GM15510 (cell line): ENCODE measurements at regions not wholly inside any gene's neighbourhood (a gene's known extent, or its start where the extent isn't known, plus 50 kb on each side); places are given as distances from the start of the nearest gene placed in this dataset.

Experiments
- POLR2A ChIP-seq: IDR thresholded peaks from 3 replicates; pipeline ENCODE4 v1.6.1; 2011; ENCODE audit warnings: borderline replicate concordance; ENCODE audit not compliant: insufficient read length; ENCODE audit errors: extremely low read depth

DNA sequence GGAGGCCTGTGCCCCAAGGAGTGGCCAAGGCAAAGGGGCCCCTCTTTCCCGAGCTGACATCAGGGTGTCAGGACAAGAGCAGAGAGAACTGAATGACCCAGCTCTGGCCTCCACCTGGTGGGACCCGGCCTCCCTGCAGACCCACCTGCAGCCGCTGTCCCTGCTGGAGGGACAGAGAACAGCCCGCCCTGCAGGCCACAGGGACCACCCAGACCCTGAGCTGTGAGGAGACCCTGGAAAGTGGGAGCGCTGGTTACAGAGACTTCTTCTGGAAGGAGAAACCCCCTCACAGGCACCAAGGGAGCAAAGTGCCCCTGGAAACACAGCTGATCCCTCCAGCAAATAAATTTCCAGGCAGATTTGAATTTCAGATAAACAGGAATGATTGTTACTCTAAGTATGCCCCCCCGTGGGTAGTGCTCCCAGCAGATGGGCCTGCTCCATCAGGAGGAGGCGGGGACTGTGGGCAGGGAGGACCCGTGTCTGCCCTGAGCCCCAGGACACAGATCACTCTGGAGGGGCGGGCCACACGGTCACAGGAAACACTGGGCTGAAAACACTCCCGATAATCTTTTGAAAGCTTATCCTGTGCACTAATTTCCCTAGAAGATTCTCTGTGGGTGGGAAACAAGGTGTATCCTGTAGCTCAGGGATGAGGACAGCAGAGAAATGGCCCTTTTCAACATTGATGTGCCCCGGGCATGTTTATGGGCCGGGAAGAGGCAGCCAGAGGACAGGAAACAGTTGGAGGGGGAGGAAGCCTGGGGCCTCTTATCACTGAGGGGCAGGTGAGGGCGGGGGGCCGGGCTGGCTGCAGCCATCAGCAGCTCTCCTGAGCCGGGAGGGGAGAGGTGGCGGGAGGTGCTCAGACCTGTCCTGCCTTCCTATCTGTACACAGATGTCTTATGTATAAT, 276.0 kb downstream of the ADGRD1 start:
- TF ChIP-seq POLR2A = no peak

DNA sequence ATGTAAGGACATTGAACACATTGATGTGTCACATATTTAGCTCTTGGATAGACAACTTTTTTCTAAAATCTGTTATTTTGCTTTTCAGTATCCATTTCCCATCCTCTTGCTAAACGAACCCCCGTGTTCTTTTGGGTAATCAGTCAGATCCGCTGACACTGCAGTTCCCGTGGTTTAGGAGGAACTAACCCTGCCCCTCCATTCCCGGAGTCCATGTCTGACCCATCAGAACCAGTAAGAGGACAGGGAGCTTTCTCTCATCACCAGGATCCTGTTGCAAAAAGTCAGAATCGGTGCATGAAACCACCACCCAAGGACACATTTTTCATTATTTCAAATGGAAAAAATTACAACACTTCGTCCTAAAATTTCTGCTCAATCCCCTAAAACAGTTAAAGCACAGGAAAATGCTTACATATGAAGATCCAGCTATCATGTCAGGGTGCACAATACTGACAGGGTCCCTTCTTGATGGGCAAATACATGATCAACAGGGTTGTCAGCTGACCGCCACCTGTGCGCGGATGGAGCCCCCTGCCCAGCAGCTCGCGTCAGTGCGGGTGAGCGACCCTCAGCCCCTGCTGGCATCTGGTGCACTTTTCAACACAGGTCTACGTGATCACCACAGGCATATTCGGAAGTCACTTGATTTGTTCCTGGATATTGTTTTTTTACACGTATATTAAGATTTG, 276.8 kb downstream of the ADGRD1 start:
- TF ChIP-seq POLR2A = no peak

DNA sequence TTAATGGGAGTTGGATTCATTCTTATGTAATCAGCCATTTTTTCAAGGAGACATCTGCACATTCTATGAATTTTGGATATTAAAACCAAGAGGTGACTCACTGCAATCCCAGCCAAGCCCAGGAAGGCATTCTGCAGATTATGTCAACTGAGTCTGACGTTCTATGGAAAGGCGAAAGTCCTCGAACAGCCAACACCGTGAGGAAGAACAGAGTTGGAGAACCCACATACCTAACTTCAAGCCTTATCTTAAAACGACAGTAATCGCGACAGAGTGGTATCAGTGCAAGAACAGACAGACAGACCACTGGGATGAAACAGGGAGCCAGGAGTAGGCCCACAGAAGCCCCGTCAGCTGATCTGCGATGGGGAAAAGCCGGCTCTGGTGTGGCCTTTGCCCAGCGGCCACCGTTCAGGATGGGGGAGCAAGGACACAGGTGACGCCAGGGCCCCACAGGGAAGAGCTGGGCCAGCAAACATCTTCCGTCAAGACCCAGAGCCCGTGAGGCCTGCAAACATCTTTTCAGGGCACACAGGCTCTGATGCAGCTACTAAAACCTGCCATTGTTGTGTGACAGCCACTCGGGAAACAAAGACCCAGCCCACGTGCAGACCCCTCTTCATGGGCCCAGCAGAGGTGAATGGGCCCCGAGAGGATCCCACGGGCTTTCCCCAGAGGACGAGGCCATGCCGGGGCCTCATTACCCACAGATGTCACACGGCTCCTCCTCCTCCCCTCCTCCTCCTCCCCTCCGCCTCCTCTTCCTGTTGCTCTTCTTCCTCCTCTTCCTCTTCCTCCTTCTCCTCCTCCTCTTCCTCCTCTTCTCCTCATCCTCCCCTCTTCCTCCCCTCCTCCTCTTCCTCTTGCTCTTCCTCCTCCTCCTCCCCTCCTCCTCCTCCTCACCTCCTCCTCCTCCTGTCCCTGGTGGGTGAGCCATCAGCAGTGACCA, 277.6 kb downstream of the ADGRD1 start:
- no peak for TF ChIP-seq POLR2A

DNA sequence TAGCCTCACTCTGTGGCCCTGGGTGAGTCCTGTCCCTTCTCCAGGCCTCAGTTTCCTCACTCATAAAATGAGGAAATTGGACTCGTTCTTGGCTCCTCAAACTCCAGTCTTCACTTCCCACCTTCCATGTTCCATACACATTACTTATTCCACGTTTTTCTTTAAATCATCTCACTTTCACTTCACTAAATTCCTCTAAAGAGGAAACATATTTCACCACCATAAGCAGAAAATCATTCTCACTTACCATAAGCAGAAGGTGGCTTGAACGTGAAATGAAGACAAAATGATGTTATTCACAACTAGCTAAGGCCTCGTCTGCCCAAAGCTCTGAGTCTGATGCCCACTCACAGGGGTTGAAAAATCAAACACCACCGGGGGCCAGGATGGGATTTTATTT, 278.3 kb downstream of the ADGRD1 start:
- no peak for TF ChIP-seq POLR2A

DNA sequence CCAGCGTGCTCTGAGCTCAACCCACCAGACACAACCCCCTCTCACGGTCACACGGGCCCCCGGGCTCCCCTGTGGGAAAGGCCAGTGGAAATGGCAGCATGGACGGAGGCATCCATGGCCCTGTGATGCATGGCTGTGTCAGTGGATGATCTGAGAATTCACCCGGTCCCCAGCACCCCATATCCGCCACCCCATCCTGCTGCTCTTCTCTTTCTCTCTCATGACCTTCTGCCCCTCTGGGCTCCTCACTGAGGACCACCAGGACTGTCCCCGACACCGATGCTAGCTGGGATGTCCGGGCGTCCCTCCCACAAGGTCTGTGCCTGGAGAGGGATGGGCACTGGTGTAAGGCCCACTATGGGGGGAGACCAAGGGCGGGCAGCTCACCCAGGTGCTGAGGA, 282.2 kb downstream of the ADGRD1 start:
- TF ChIP-seq POLR2A = no peak

DNA sequence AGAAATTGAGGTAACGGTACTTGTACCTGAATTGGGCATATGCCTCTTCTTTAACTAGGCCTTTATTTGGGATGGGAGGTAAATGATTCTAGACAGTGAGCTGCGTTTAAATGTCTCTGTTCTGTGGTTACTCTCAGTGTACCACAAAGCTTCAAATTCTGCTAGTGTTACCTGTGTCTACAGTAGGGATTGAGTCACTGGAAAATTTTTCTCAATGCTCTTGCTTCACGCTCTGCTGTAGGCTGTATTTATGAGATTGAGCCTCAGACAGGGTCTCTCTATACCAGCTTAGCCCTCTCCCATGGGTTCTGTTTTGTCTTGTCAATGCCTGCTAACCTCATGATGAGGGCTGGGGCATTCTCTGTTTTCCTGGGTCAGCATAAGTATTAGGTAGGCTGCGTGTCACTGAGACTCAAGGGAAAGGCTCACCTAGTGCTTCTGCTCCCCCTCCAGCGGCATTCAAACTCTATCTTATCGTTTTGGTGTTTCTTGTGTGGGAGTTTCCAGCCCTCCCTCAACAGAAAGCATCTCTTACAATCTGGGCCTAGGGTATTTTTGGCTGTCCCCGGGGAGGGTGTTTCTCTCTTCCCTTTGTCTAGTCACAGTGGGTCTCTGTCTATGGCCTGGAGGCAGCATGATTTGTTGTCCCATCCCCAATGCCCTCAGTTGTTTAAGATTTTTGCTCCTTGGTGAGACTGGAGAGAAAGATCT, 285.8 kb downstream of the ADGRD1 start:
- no peak for TF ChIP-seq POLR2A

DNA sequence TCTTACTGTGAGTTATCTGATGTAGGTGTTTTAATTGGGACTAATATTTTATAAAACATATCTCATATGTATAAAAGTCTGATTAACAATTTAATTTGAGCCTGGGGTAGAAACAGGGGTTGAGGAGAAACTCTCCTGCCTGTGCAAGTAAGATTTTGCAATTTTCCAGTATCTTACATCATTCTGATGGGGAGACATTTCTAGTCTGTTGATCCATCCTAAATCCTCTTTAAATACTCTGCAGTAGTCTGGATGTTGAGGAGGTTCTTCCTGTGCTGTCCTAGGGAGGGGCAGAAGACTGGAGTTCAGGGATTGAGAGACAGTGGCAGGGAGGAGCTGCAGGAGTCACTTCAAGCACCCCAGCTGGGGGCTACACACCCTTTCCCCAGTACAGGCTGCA, 287.8 kb downstream of the ADGRD1 start:
- no peak for TF ChIP-seq POLR2A

DNA sequence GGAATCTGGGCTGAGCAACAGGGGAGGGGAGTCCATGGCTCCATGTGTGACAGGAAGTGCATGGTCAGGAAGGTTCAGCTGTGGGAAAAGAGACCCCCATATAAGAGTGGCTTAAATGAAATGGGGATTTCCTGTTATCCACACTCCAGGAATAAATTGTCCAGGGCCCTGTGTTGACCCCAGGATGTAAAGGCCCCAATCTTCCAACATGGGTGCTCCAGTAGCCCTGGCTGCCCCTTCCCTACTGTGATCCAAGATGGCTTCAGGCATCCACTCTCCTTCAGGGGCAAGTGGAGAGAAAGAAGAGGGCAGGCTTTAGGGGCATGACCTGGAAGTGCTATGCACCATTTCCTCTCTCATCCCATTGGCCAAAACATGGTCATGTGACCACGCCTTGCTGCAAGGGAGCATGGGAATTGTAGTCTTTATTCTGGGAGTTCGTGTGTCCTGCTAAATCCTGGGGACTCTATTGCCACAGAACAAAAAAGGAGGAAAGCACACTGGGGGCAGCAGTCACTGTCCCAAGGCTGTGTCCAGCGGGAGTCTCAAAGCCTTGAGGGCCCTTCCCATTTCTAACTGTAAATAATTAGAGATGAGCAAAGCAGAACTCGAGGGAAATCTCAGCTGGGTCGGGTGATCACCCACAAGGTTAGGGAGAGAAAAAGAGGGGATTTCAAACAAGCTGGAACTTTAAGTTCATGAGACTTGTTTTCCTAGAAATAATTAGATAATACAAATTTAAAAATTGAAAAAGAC, 289.2 kb downstream of the ADGRD1 start:
- TF ChIP-seq POLR2A = no peak

DNA sequence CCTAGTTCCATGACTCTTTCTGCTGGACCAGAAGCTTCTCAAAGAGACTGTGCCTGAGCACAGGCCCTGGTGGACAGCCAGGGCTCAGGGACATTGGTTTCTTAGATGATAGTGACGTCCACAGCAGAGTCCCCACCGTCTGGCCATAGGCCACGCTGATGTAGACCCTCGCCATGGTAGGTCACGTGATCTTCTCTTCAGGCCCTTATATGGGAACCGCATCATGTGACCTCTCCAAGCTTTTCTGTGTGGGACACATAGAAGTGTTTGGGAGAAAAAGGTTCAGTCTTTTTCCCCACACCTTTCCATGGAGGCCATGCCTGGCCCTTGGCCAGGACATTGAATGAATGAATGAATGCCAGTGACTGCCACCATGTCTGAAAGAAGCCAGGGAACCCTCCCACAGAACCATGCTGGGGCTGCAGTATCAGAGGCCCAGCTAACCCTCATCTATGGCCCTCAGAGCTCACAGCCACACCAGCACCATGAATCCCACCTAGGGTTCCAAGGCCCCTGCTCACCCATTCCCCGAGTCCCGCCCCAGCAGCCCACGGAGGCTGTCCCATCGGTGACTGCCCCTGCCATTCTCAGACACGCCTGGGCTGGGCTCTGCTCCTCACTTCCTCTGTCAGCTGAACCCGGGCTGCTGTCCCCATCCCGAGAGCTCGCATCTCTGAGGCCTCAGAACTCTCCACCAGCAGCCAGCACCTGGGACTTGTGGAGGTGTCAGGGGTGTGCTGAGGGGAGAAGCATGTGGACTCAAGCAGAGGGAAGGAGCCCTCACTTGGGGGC, 292.1 kb downstream of the ADGRD1 start:
- TF ChIP-seq POLR2A = no peak

DNA sequence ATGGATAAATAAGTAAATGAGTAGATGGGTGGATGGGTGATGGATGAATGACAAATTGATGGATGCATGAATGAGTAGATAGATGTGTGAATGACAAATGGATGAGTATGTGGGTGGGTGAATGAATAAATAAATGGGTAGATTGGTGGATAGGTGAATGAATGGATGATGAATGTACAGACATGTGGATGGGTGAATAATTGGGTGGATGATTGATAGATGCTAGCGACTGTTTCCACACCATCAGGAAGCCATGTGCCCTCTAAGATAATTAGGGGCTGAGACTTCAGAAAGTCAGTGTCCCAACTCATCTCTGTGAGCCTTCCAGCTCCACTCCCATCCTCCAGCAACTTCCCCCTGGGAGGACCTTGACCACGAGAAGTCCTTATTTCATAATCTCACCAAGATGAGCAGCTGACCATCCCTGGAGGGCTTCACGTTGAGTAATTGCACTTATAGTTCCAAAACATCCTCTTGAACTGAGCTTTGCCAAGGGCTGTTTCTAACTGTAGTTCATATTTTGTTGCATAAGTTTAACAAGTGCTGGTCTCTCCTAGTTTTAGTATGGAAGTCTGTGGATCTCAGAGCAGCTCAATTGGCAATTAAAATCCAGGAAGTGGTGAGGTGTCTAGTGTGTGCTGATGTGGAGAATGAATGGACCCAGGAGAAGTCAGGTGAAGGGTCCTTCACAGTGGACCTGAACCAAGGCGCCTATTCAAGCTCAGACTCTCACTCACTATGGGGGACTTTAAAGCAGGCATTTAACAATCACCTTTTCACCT, 295.7 kb downstream of the ADGRD1 start:
- no peak for TF ChIP-seq POLR2A

DNA sequence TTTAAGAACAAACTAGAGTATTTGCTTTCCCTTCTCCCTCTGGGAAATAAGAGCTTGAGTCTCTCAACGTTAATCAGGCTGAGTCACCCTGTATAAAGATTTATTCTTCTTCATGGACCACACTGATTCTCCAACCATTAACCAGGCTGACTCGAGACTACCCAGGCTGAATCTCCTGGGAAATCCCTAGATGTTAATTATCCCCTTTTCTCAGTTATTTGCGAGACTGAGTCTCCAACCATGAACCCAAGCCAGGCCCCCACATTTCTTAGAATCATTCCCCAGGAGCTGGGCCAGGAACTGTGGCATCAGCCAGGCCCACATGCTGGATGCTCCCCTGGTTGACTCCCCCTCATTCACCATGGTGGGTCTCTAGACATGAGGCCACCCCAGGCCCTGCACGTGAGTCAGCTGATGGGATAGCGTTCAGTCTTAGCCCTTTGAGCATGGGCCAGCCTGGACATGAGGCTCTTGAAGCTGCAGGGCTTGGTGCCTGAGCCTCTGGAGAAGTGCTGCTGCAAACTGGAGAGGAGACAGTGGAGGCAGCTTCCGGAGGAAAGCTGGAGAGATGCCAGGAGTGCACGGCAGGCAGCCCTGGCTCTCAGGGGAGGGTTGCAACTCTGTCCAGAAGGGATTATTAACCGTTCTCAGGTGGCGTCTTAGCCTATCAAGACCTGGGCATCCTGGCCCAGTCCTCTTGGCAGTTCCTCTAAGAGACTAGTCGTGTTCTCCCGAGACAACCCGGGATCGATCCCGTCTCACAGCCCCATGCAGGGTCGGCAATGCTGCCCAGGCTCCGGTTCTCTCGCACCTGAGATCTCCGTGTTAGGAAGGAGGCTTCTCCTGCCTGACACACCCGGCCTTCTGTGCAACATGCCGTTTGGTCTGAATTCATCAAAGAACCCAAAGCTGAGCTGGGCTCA, 296.6 kb downstream of the ADGRD1 start:
- TF ChIP-seq POLR2A = no peak
